AG04450 (cell line): ENCODE measurements at regions not wholly inside any gene's neighbourhood (a gene's known extent, or its start where the extent isn't known, plus 50 kb on each side); places are given as distances from the start of the nearest gene placed in this dataset.

Experiments
- CTCF ChIA-PET: fragments of 300-600, 350-600 bp; formaldehyde crosslinking; extraction: SDS; loops from one replicate; lab custom pipeline; 2022; ENCODE audit warnings: antibody characterized with exemption, inconsistent platforms; lab: Charles Lee
- POLR2A ChIA-PET: fragments of 350-600 bp; formaldehyde crosslinking; extraction: SDS; loops from one replicate; lab custom pipeline; 2021; ENCODE audit warnings: antibody characterized with exemption, inconsistent platforms; lab: Yijun Ruan, JAX
- DNase-seq: peaks from one replicate; pipeline ENCODE4 v3.0.0-alpha.2; 2011; ENCODE audit warnings: low read depth, low spot score
- H3K27ac ChIP-seq: one replicate; pipeline ENCODE4 v1.5.1; 2012; ENCODE audit warnings: low read depth, low read length, control low read depth
- H3K27me3 ChIP-seq: one replicate; pipeline ENCODE4 v1.6.0; 2012; ENCODE audit warnings: low read length; ENCODE audit not compliant: control insufficient read depth, insufficient read depth
- H3K4me3 ChIP-seq: 2 replicates; pipeline ENCODE4 v1.5.1; 2011; ENCODE audit warnings: mild to moderate bottlenecking, low read depth, low read length, control low read depth
- H3K9me3 ChIP-seq: 2 replicates; pipeline ENCODE4 v1.5.1; 2012; ENCODE audit warnings: low read length; ENCODE audit not compliant: control insufficient read depth, insufficient read depth
- TF ChIP-seq, protein P1 (sequence below): IDR thresholded peaks from 2 replicates; pipeline ENCODE4 v1.5.1; 2011; ENCODE audit warnings: low read depth, low read length, control low read depth, inconsistent platforms

DNA sequence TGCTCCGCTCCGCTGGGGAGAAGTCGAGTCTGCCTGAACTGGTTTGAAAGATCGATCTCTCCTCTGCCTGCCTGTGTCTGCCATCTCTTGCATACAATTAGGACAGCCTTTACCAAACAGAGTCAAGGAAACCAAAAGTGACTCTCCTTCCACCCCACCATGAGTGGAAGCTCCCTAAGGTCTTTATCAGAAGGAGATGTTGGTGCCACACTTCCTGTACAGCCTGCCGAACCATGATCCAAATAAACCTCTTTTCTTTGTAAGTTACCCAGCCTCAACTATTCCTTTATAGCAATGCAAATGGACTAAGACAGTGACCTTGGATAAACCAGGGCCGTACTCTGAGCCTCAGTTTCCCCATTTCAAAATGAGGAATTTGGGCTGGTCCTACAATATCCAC lies 106.3 kb upstream of the GDF10 start:
- Histone ChIP-seq H3K27ac (no peak overlapping the region), H3K4me3 (no peak overlapping the region), H3K27me3 (peaks cover 2% of the 10 kb centered on the region), H3K9me3 (no peaks in the 10 kb centered on the region; the same call in 1 of the 2 replicates)
- ChIA-PET CTCF (no interaction called here), POLR2A (no interaction called here)
- TF ChIP-seq, protein P1, sequence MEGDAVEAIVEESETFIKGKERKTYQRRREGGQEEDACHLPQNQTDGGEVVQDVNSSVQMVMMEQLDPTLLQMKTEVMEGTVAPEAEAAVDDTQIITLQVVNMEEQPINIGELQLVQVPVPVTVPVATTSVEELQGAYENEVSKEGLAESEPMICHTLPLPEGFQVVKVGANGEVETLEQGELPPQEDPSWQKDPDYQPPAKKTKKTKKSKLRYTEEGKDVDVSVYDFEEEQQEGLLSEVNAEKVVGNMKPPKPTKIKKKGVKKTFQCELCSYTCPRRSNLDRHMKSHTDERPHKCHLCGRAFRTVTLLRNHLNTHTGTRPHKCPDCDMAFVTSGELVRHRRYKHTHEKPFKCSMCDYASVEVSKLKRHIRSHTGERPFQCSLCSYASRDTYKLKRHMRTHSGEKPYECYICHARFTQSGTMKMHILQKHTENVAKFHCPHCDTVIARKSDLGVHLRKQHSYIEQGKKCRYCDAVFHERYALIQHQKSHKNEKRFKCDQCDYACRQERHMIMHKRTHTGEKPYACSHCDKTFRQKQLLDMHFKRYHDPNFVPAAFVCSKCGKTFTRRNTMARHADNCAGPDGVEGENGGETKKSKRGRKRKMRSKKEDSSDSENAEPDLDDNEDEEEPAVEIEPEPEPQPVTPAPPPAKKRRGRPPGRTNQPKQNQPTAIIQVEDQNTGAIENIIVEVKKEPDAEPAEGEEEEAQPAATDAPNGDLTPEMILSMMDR: no peak
- DNase-seq: no peak

DNA sequence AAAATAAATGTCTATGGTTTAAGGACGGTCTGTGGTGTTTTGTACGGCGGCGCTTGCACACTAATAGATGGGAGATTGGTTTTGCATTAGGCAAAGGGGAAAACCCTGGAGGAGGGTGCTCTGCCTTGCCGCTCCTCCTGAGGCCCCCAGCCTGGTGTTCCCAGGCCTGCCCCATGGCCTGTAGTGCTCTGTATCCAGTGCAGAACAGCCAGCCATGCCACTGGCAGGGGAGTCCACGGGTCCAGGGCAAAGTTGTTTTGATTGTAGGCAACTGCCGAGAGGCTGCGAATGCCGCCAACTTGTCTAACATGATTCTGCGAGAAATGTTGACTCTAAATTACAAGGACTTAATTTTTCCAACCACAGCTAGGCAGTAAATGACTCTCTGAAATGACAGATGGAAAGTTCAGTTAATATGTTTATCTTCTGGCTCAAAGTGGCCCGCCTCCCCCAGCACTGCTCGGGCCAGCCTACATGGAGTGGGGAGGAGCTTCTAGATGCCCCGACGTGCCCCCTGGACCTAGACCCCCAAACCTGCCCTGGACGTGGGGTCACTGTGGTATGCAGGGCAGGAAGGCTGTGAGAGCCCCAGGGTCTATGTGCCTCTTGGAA lies 104.6 kb upstream of the GDF10 start:
- H3K4me3 ChIP-seq: no peak overlapping the region
- TF ChIP-seq, protein P1: no peak
- POLR2A ChIA-PET: no interaction called here
- no peak for DNase-seq
- no peak overlapping the region for H3K27ac ChIP-seq
- CTCF ChIA-PET: no interaction called here
- no peaks in the 10 kb centered on the region; the same call in 1 of the 2 replicates for H3K9me3 ChIP-seq
- H3K27me3 ChIP-seq: peaks cover 2% of the 10 kb centered on the region

DNA sequence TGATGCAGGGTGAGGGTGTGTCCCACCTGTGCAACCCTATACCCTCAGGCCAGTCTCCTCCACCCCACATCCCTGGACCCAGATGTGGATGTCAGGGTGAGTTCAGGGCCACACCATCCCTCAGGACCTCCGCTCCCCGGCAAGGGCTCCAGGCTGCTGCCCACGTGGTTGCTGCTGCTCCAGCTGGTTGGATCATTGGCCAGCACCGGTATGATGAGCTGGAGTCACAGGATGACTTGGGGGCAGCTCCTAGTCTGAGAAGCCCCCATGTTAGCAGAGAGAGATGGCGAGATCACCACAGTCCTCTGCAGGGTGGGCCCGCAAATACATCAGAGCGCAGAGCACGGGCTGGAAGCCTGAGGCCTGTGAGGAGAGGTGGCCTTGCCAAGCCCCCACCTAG lies 103.3 kb upstream of the GDF10 start:
- DNase-seq: no peak
- Histone ChIP-seq H3K27me3 (peaks cover 2% of the 10 kb centered on the region), H3K9me3 (no peaks in the 10 kb centered on the region; the same call in 1 of the 2 replicates), H3K4me3 (no peak overlapping the region), H3K27ac (no peak overlapping the region)
- TF ChIP-seq, protein P1: no peak
- ChIA-PET POLR2A (no interaction called here), CTCF (no interaction called here)

DNA sequence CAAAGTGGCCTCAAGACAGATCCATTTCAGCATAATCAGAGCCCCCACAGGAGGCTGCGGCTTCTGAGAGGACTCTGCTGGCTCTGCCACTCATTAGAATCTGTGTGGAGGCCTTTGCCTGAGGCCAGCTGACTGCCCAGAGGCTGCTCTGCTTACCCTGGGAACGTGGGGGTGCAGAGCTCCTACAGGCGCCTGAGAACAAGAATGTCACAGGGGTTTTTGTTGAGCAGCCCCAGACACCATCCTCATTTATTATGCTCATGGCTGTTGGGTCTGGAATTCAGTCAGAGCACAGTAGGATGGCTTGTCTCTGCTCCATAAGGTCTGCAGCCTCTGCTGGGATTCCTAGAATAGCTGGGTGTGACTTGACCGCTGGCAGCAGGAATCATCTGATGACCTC lies 101.8 kb upstream of the GDF10 start:
- CTCF ChIA-PET: no interaction called here
- POLR2A ChIA-PET: no interaction called here
- TF ChIP-seq, protein P1: no peak
- Histone ChIP-seq H3K27me3 (peaks cover 2% of the 10 kb centered on the region), H3K27ac (no peak overlapping the region), H3K4me3 (no peak overlapping the region), H3K9me3 (no peaks in the 10 kb centered on the region; the same call in 1 of the 2 replicates)
- no peak for DNase-seq

DNA sequence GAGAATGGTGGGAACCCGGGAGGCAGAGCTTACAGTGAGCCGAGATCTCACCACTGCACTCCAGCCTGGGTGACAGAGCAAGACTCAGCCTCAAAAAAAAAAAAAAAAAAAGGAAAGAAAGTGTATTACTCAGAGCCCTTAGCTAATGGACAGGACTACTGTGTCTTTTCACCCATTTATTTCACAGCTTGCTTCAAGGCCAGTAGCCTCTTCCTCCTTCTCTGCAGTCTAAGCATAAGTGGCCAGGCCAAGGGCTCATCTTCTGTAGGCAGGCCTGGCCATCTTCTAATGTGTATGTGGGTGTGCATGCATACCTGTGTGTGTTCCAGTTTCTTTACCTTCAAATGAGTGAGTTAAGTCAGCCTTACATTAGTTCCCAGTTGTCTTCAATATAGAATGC lies 94.8 kb upstream of the GDF10 start:
- Histone ChIP-seq H3K4me3 (no peak overlapping the region), H3K27me3 (no peaks in the 10 kb centered on the region), H3K9me3 (no peaks in the 10 kb centered on the region), H3K27ac (no peak overlapping the region)
- POLR2A ChIA-PET: interaction anchor here (0.7 kb wide), 1 partner anchor 133 kb away, joined by 5 read pairs; no protein-coding TSS in a partner anchor
- no peak for DNase-seq
- CTCF ChIA-PET: interaction anchor here (0.7 kb wide), 1 partner anchor 53 kb away, joined by 4 read pairs; no protein-coding TSS in a partner anchor
- TF ChIP-seq, protein P1: no peak
